GM10248 (cell line): ENCODE measurements at regions not wholly inside any gene's neighbourhood (a gene's known extent, or its start where the extent isn't known, plus 50 kb on each side); places are given as distances from the start of the nearest gene placed in this dataset.

Experiments used
- CTCF ChIA-PET: fragments of 300-600 bp; sonication (Branson Sonifier 250); formaldehyde crosslinking; extraction: SDS; loops from one replicate; lab custom pipeline; 2021; ENCODE audit warnings: antibody characterized with exemption; lab: Yijun Ruan, JAX
- POLR2A ChIA-PET: fragments of 350-650 bp; sonication (Branson Sonifier 250); formaldehyde crosslinking; extraction: SDS; loops from one replicate; lab custom pipeline; 2020; ENCODE audit warnings: antibody characterized with exemption; lab: Yijun Ruan, JAX
- DNase-seq: peaks from one replicate; pipeline ENCODE4 v3.0.0; 2012; ENCODE audit errors: extremely low spot score
- CTCF ChIP-seq: IDR thresholded peaks from 2 replicates; pipeline ENCODE4 v1.5.1; 2012; ENCODE audit warnings: mild to moderate bottlenecking, low read depth; ENCODE audit errors: extremely low read depth, missing control alignments, control extremely low read depth

- no peak for DNase-seq
- CTCF ChIA-PET, result interaction anchor here (0.9 kb wide), 1 partner anchor 9 kb away, joined by 3 read pairs; no protein-coding TSS in a partner anchor
- TF ChIP-seq CTCF, result no peak
- POLR2A ChIA-PET, result no interaction called here
These were observed 582.6 kb upstream of the CDH5 start for GRCh38 chr16:65783709-65784474.

- POLR2A ChIA-PET, result no interaction called here
- TF ChIP-seq CTCF, result no peak
- no peak for DNase-seq
- CTCF ChIA-PET, result interaction anchor here (0.9 to 1.0 kb wide), 2 partner anchors 8 to 11 kb away, joined by 3 read pairs; no protein-coding TSS in a partner anchor
These were observed 583.6 kb upstream of the CDH5 start for GRCh38 chr16:65782611-65783600.

GRCh38 chr16:65781855-65782254 lies 584.6 kb upstream of the CDH5 start:
- POLR2A ChIA-PET, result no interaction called here
- TF ChIP-seq CTCF, result no peak
- CTCF ChIA-PET, result interaction anchor here (1.0 kb wide), 1 partner anchor 13 kb away, joined by 3 read pairs; no protein-coding TSS in a partner anchor
- DNase-seq, result no peak

GRCh38 chr16:65781363-65781762 lies 585.1 kb upstream of the CDH5 start:
- CTCF ChIA-PET, result interaction anchor here (1.0 kb wide), 1 partner anchor 13 kb away, joined by 3 read pairs; no protein-coding TSS in a partner anchor
- TF ChIP-seq CTCF, result no peak
- POLR2A ChIA-PET, result no interaction called here
- no peak for DNase-seq

- ChIA-PET POLR2A (no interaction called here), CTCF (no interaction called here)
- TF ChIP-seq CTCF, result no peak
These were observed 587.3 kb upstream of the CDH5 start for GRCh38 chr16:65779201-65779600.

GRCh38 chr16:65776639-65777183 lies 589.8 kb upstream of the CDH5 start:
- TF ChIP-seq CTCF, result no peak
- CTCF ChIA-PET, result no interaction called here
- POLR2A ChIA-PET, result no interaction called here
- DNase-seq, result no peak

More at GRCh38 chr16:65779201-65779600, 587.3 kb upstream of the CDH5 start:
- DNase-seq, result no peak
